ENCODE measurements at regions not wholly inside any gene's neighbourhood (a gene's known extent, or its start where the extent isn't known, plus 50 kb on each side); places are given as distances from the start of the nearest gene placed in this dataset.

- DNase-seq: no peak
- TF ChIP-seq, protein P1, sequence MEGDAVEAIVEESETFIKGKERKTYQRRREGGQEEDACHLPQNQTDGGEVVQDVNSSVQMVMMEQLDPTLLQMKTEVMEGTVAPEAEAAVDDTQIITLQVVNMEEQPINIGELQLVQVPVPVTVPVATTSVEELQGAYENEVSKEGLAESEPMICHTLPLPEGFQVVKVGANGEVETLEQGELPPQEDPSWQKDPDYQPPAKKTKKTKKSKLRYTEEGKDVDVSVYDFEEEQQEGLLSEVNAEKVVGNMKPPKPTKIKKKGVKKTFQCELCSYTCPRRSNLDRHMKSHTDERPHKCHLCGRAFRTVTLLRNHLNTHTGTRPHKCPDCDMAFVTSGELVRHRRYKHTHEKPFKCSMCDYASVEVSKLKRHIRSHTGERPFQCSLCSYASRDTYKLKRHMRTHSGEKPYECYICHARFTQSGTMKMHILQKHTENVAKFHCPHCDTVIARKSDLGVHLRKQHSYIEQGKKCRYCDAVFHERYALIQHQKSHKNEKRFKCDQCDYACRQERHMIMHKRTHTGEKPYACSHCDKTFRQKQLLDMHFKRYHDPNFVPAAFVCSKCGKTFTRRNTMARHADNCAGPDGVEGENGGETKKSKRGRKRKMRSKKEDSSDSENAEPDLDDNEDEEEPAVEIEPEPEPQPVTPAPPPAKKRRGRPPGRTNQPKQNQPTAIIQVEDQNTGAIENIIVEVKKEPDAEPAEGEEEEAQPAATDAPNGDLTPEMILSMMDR (IDR thresholded peaks at IDR 0.05; ENCODE audit: low read depth, low read length, missing control alignments): no peak
- Histone ChIP-seq H3K27me3 (replicated peaks) (no peaks in the 10 kb centered on the region), H3K27ac (no peak overlapping the region), H3K4me3 (ENCODE audit: low read depth, low read length) (no peak overlapping the region), H3K36me3 (replicated peaks) (no peaks in the 10 kb centered on the region)
- in situ Hi-C loops (cut with HindIII; ENCODE audit: low pct_ligation_motif_present, low sequenced_read_pairs): no loop called here
These were observed 138.4 kb upstream of the SPDL1 start for GRCh38 chr5:169445191-169445590.

- Histone ChIP-seq H3K27ac (no peak overlapping the region), H3K36me3 (replicated peaks) (no peaks in the 10 kb centered on the region), H3K4me3 (ENCODE audit: low read depth, low read length) (no peak overlapping the region), H3K27me3 (replicated peaks) (no peaks in the 10 kb centered on the region)
- TF ChIP-seq, protein P1 (IDR thresholded peaks at IDR 0.05; ENCODE audit: low read depth, low read length, missing control alignments): no peak
- in situ Hi-C loops (cut with HindIII; ENCODE audit: low pct_ligation_motif_present, low sequenced_read_pairs): no loop called here
- no peak for DNase-seq
These were observed 140.4 kb upstream of the SPDL1 start for GRCh38 chr5:169442913-169443784.

GRCh38 chr5:169442403-169442874, 141.1 kb upstream of the SPDL1 start:
- Histone ChIP-seq H3K27me3 (replicated peaks) (no peaks in the 10 kb centered on the region), H3K4me3 (ENCODE audit: low read depth, low read length) (no peak overlapping the region), H3K27ac (no peak overlapping the region), H3K36me3 (replicated peaks) (no peaks in the 10 kb centered on the region)
- TF ChIP-seq, protein P1 (IDR thresholded peaks at IDR 0.05; ENCODE audit: low read depth, low read length, missing control alignments): no peak
- no peak for DNase-seq
- in situ Hi-C loops (cut with HindIII; ENCODE audit: low pct_ligation_motif_present, low sequenced_read_pairs): no loop called here

DNA sequence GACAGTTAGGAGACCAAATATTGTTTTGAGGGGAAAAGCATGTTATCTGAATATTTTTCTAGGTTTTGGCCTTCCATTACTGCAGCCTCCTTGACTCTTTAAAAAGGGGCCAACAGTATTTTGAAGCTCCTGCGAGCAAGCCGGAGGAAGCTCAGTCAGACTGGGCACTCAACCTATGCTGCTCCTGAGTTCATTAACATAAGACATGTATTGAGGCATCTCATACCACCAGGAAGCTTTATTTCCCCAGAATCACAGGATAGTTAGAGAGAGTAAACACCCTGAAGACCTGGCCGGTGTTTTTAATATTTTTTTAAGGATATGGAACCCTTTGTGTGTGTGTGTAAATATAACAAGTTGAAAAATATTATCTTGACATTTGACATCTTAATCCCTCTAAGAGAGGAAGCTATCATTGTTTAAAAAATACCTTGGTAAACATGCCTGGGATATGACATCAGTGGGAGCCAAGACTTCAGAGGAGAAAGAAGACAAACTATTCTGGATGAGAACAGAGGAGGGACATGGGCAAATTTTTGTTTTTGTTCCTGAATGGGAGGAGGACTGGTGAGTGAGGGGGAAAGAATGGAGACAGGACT, 139.3 kb upstream of the SLIT3 start:
- TF ChIP-seq, protein P1 (IDR thresholded peaks at IDR 0.05; ENCODE audit: low read depth, low read length, missing control alignments): no peak
- Histone ChIP-seq H3K27ac (no peak overlapping the region), H3K4me3 (ENCODE audit: low read depth, low read length) (no peak overlapping the region), H3K27me3 (replicated peaks) (no peaks in the 10 kb centered on the region), H3K36me3 (replicated peaks) (no peaks in the 10 kb centered on the region)
- DNase-seq: no peak
- in situ Hi-C loops (cut with HindIII; ENCODE audit: low pct_ligation_motif_present, low sequenced_read_pairs): no loop called here

DNA sequence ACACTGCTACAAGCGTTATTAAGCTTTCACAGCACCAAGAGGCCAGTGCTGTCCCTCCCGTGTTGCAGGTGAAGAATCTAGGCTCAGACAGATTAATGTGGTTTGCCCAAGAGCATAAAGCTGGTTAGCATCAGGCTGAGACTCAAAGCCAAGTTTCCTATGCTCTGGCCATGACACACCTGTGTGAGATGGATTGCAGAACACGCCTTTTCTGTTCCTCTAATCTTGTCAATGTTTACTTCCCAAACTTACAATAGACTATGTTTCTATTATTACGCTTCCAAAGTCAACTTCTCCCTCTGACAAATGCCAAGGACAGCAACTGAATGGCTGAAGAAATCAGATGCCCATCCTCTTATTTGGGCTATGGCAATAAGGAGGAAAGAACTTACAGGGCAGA, 138.4 kb upstream of the SLIT3 start:
- TF ChIP-seq, protein P1 (IDR thresholded peaks at IDR 0.05; ENCODE audit: low read depth, low read length, missing control alignments): no peak
- H3K27me3 ChIP-seq (replicated peaks): no peaks in the 10 kb centered on the region
- H3K4me3 ChIP-seq (ENCODE audit: low read depth, low read length): no peak overlapping the region
- no peak overlapping the region for H3K27ac ChIP-seq
- DNase-seq: no peak
- no peaks in the 10 kb centered on the region for H3K36me3 ChIP-seq (replicated peaks)
- in situ Hi-C loops (cut with HindIII; ENCODE audit: low pct_ligation_motif_present, low sequenced_read_pairs): no loop called here

Data from brain microvascular endothelial cell (primary cell).